T-cell (primary cell): ENCODE measurements at regions not wholly inside any gene's neighbourhood (a gene's known extent, or its start where the extent isn't known, plus 50 kb on each side); places are given as distances from the start of the nearest gene placed in this dataset.

Experiments
- ATAC-seq, 4 experiments: fragments of 200-7000 bp in 3 of 4; fragments of 150-1000 bp in 1 of 4; cut with Tn5 transposase; replicated peaks in 1 of 4; 1 replicate in 3 of 4; 2 replicates in 1 of 4; pipeline ENCODE4 v1.10.0; 2021; ENCODE audit warnings: moderate library complexity in 3 of 4, mild to moderate bottlenecking in 2 of 4, moderate number of reproducible peaks in 1 of 4
- CTCF ChIA-PET, 2 donors: fragments of 300-600 bp; sonication (Branson Sonifier 250); formaldehyde crosslinking; loops; one replicate each; lab custom pipeline; 2022; ENCODE audit warnings: antibody characterized with exemption in 2 of 2; lab: Charles Lee
- POLR2A ChIA-PET, 2 donors: fragments of 300-600 bp; sonication (Branson Sonifier 250); formaldehyde crosslinking; loops; one replicate each; lab custom pipeline; 2022; ENCODE audit warnings: antibody characterized with exemption in 2 of 2; lab: Charles Lee
- DNase-seq, 35 experiments: peaks; one replicate each; pipeline versions ENCODE4 v3.0.0 to v3.0.0-alpha.2; 2013 to 2023
- H3K27ac ChIP-seq: one replicate; pipeline ENCODE4 v1.5.1; 2013; ENCODE audit warnings: low read length
- H3K27me3 ChIP-seq, 2 experiments: replicated peaks in 1 of 2; 1 replicate in 1 of 2; 2 replicates in 1 of 2; pipeline versions ENCODE4 v1.6.1 to v1.7.0; 2013; ENCODE audit warnings: low read length in 1 of 2, mixed read lengths in 1 of 2; ENCODE audit not compliant: control insufficient read depth in 2 of 2, insufficient read depth in 2 of 2; ENCODE audit errors: extremely low read depth in 1 of 2
- H3K36me3 ChIP-seq, 2 donors: 1 replicate in 1 of 2; 2 replicates in 1 of 2; pipeline versions ENCODE4 v1.6.1 to v1.7.0; 2013; ENCODE audit warnings: low read length in 1 of 2; ENCODE audit not compliant: control insufficient read depth in 2 of 2, insufficient read depth in 1 of 2; ENCODE audit errors: extremely low read depth in 1 of 2
- H3K4me1 ChIP-seq, 2 experiments: 1 replicate in 1 of 2; 2 replicates in 1 of 2; pipeline versions ENCODE4 v1.6.1 to v1.7.0; 2013; ENCODE audit warnings: low read length in 2 of 2, mixed read lengths in 1 of 2; ENCODE audit not compliant: insufficient read depth in 2 of 2, control insufficient read depth in 1 of 2; ENCODE audit errors: extremely low read depth in 1 of 2
- H3K4me3 ChIP-seq, 2 donors: 1 replicate in 1 of 2; 2 replicates in 1 of 2; pipeline versions ENCODE4 v1.5.1 to v1.7.0; 2013; ENCODE audit warnings: mild to moderate bottlenecking in 2 of 2, low read length in 1 of 2, moderate library complexity in 1 of 2; ENCODE audit not compliant: control insufficient read depth in 1 of 2; ENCODE audit errors: extremely low read depth in 1 of 2
- H3K9me3 ChIP-seq: 2 replicates; pipeline ENCODE4 v1.7.0; 2013
- H3K27ac Mint-ChIP-seq, 2 donors: one replicate each; pipeline ENCODE4 v1.8.0; 2020 to 2021; ENCODE audit warnings: mild to moderate bottlenecking in 2 of 2, mixed read lengths in 2 of 2
- H3K27me3 Mint-ChIP-seq, 2 donors: one replicate each; pipeline ENCODE4 v1.8.0; 2021 to 2022; ENCODE audit warnings: mixed read lengths in 2 of 2
- H3K36me3 Mint-ChIP-seq: one replicate; pipeline ENCODE4 v1.8.0; 2021; ENCODE audit warnings: mixed read lengths
- H3K4me1 Mint-ChIP-seq, 3 donors: one replicate each; pipeline ENCODE4 v1.8.0; 2020 to 2022; ENCODE audit warnings: mixed read lengths in 3 of 3, mild to moderate bottlenecking in 1 of 3
- H3K4me3 Mint-ChIP-seq, 3 donors: one replicate each; pipeline ENCODE4 v1.8.0; 2020 to 2022; ENCODE audit warnings: mild to moderate bottlenecking in 3 of 3, mixed read lengths in 3 of 3, moderate library complexity in 3 of 3
- H3K9me3 Mint-ChIP-seq, 3 donors: one replicate each; pipeline ENCODE4 v1.8.0; 2020 to 2022; ENCODE audit warnings: mixed read lengths in 3 of 3
- WGBS: methylation state at CpG from one replicate; pipeline ENCODE4 v1.1.5; 2013; ENCODE audit warnings: missing lambda C conversion rate; ENCODE audit not compliant: insufficient coverage; 5-methylcytosine and 5-hydroxymethylcytosine counted together

- Histone ChIP-seq H3K9me3 (no peaks in the 10 kb centered on the region), H3K4me1 (peaks cover 0 to 8% of the 10 kb centered on the region in 2 experiments), H3K27me3 (peaks cover 0 to 4% of the 10 kb centered on the region in 2 experiments), H3K36me3 (no peaks in the 10 kb centered on the region), H3K27ac (no peak overlapping the region), H3K4me3 (no peak overlapping the region)
- no peak overlapping the region for H3K4me3 Mint-ChIP-seq
- H3K36me3 Mint-ChIP-seq = no peaks in the 10 kb centered on the region
- POLR2A ChIA-PET = no interaction called here
- no peaks in the 10 kb centered on the region for H3K27me3 Mint-ChIP-seq
- CTCF ChIA-PET = interaction anchor here in 1 of 2 donors (0.7 kb wide), 1 partner anchor 279 kb away, joined by 3 read pairs; no protein-coding TSS in a partner anchor
- DNase-seq (no peak), ATAC-seq (no peak)
- no peak overlapping the region for H3K27ac Mint-ChIP-seq
- peaks cover 15 to 27% (median 22%) of the 10 kb centered on the region in 3 donors for H3K4me1 Mint-ChIP-seq
- WGBS = 100% methylated on average over 1 of the region's 3 CpGs
- H3K9me3 Mint-ChIP-seq = no peaks in the 10 kb centered on the region
Observed at GRCh38 chr4:38364383-38364963, 299.5 kb upstream of the KLF3 start.

- no CpG with 5 or more reads among the region's 1 CpG for WGBS
- H3K4me3 ChIP-seq = no peak overlapping the region
- no peaks in the 10 kb centered on the region for H3K9me3 Mint-ChIP-seq
Observed at GRCh38 chr4:38365261-38365660, 298.7 kb upstream of the KLF3 start.

GRCh38 chr4:38365748-38366310, 298.2 kb upstream of the KLF3 start:
- WGBS = 90% methylated on average over 4 of the region's 8 CpGs
- CTCF ChIA-PET = no interaction called here
- Mint-ChIP-seq H3K4me1 (peaks cover 15 to 27% (median 22%) of the 10 kb centered on the region in 3 donors), H3K27me3 (no peaks in the 10 kb centered on the region), H3K27ac (peak overlapping the region in 1 of 2 donors; percentile 3), H3K4me3 (no peak overlapping the region), H3K36me3 (no peaks in the 10 kb centered on the region), H3K9me3 (no peaks in the 10 kb centered on the region)
- POLR2A ChIA-PET = interaction anchor here in 1 of 2 donors (0.5 kb wide), 1 partner anchor 32 kb away, joined by 4 read pairs; no protein-coding TSS in a partner anchor
- peaks cover 0 to 8% of the 10 kb centered on the region in 2 experiments for H3K4me1 ChIP-seq
- H3K27ac ChIP-seq = no peak overlapping the region
- H3K9me3 ChIP-seq = no peaks in the 10 kb centered on the region
- peaks cover 0 to 4% of the 10 kb centered on the region in 2 experiments for H3K27me3 ChIP-seq
- no peak for DNase-seq
- ATAC-seq = no peak
- H3K4me3 ChIP-seq = no peak overlapping the region
- H3K36me3 ChIP-seq = no peaks in the 10 kb centered on the region

More at GRCh38 chr4:38365261-38365660, 298.7 kb upstream of the KLF3 start:
- Mint-ChIP-seq H3K4me3 (no peak overlapping the region), H3K36me3 (no peaks in the 10 kb centered on the region), H3K27me3 (no peaks in the 10 kb centered on the region), H3K4me1 (peaks cover 15 to 27% (median 22%) of the 10 kb centered on the region in 3 donors), H3K27ac (no peak overlapping the region)
- ATAC-seq (no peak), DNase-seq (no peak)
- Histone ChIP-seq H3K4me1 (peaks cover 0 to 8% of the 10 kb centered on the region in 2 experiments), H3K9me3 (no peaks in the 10 kb centered on the region), H3K27me3 (peaks cover 0 to 4% of the 10 kb centered on the region in 2 experiments), H3K27ac (no peak overlapping the region), H3K36me3 (no peaks in the 10 kb centered on the region)
- ChIA-PET POLR2A (no interaction called here), CTCF (interaction anchor here in 1 of 2 donors (0.7 kb wide), 1 partner anchor 279 kb away, joined by 3 read pairs; no protein-coding TSS in a partner anchor)

GRCh38 chr4:38366456-38366855, 297.5 kb upstream of the KLF3 start:
- Histone ChIP-seq H3K4me1 (peaks cover 0 to 8% of the 10 kb centered on the region in 2 experiments), H3K9me3 (no peaks in the 10 kb centered on the region), H3K27me3 (peaks cover 0 to 4% of the 10 kb centered on the region in 2 experiments), H3K27ac (no peak overlapping the region), H3K4me3 (no peak overlapping the region), H3K36me3 (no peaks in the 10 kb centered on the region)
- no peaks in the 10 kb centered on the region for H3K27me3 Mint-ChIP-seq
- H3K4me1 Mint-ChIP-seq = peaks cover 15 to 27% (median 22%) of the 10 kb centered on the region in 3 donors
- ATAC-seq (no peak), DNase-seq (no peak)
- ChIA-PET CTCF (no interaction called here), POLR2A (interaction anchor here (0.5 to 0.6 kb wide), 2 partner anchors 19 to 32 kb away, joined by 4 to 9 read pairs; no protein-coding TSS in a partner anchor)
- H3K9me3 Mint-ChIP-seq = no peaks in the 10 kb centered on the region
- no peaks in the 10 kb centered on the region for H3K36me3 Mint-ChIP-seq
- H3K27ac Mint-ChIP-seq = peak overlapping the region; percentile 3 to 4
- no peak overlapping the region for H3K4me3 Mint-ChIP-seq

- no peak overlapping the region for H3K4me3 Mint-ChIP-seq
- no peaks in the 10 kb centered on the region for H3K27me3 Mint-ChIP-seq
Observed at GRCh38 chr4:38366997-38367396, 297.0 kb upstream of the KLF3 start.

GRCh38 chr4:38367642-38368174, 296.3 kb upstream of the KLF3 start:
- ChIA-PET POLR2A (no interaction called here), CTCF (no interaction called here)
- ATAC-seq (no peak), DNase-seq (no peak)
- Histone ChIP-seq H3K4me1 (peaks cover 0 to 8% of the 10 kb centered on the region in 2 experiments), H3K27ac (no peak overlapping the region), H3K4me3 (no peak overlapping the region), H3K27me3 (peaks cover 0 to 4% of the 10 kb centered on the region in 2 experiments), H3K9me3 (no peaks in the 10 kb centered on the region), H3K36me3 (no peaks in the 10 kb centered on the region)
- Mint-ChIP-seq H3K4me1 (peaks cover 16 to 36% (median 31%) of the 10 kb centered on the region in 3 donors), H3K27me3 (no peaks in the 10 kb centered on the region), H3K36me3 (no peaks in the 10 kb centered on the region), H3K27ac (no peak overlapping the region), H3K9me3 (peaks cover 0 to 5% (median 0%) of the 10 kb centered on the region in 3 donors), H3K4me3 (no peak overlapping the region)
- no CpG with 5 or more reads among the region's 4 CpGs for WGBS

More at GRCh38 chr4:38366997-38367396, 297.0 kb upstream of the KLF3 start:
- H3K27ac Mint-ChIP-seq = no peak overlapping the region
- H3K4me1 Mint-ChIP-seq = peaks cover 15 to 30% (median 25%) of the 10 kb centered on the region in 3 donors
- Histone ChIP-seq H3K9me3 (no peaks in the 10 kb centered on the region), H3K27ac (no peak overlapping the region), H3K27me3 (peaks cover 0 to 4% of the 10 kb centered on the region in 2 experiments), H3K36me3 (no peaks in the 10 kb centered on the region), H3K4me3 (no peak overlapping the region), H3K4me1 (peaks cover 0 to 8% of the 10 kb centered on the region in 2 experiments)
- peak in 1 of 4 experiments; percentile 35 for ATAC-seq
- ChIA-PET CTCF (no interaction called here), POLR2A (no interaction called here)
- peak in 1 of 35 experiments; percentile 9 for DNase-seq
- H3K36me3 Mint-ChIP-seq = no peaks in the 10 kb centered on the region
- no peaks in the 10 kb centered on the region for H3K9me3 Mint-ChIP-seq
